NCI-H2081 (cell line): ENCODE measurements at regions not wholly inside any gene's neighbourhood (a gene's known extent, or its start where the extent isn't known, plus 50 kb on each side); places are given as distances from the start of the nearest gene placed in this dataset.

Experiments
- DNase-seq, 2 experiments: peaks; one replicate each; lab custom pipeline; 2025; lab: John Stamatoyannopoulos, UW

DNA sequence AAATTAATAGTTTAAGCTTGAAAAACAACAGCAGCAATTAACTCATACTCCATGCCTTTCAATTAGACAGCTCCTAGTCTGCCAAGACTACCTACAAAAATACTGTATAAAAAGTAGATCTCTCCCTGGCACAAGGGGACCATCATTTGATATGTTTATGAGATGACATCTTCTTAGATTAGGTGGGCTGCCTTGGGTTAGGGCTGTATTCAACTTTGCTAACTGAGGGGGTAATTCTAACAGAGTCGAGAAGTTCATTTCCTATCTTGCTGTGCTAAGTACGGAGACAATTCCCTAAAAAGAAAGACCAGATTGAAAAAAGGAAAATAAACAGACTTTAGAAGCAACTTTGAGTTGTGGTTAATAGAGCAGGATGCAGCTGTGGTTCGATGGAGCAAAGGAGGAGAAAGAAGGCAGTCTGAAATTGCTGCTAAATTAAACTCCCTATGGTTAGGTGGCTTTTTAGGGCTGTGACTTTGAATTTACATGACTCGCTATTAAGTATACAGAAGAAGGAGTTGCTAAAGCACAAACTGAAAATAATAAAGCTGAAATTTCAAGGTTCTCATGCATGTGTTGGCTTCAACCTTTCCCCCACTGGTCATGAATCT, 75.4 kb downstream of the CDC7 start:
- no peak for DNase-seq

- no peak for DNase-seq
Observed at GRCh38 chr1:91578320-91579109, 77.9 kb downstream of the CDC7 start.

DNA sequence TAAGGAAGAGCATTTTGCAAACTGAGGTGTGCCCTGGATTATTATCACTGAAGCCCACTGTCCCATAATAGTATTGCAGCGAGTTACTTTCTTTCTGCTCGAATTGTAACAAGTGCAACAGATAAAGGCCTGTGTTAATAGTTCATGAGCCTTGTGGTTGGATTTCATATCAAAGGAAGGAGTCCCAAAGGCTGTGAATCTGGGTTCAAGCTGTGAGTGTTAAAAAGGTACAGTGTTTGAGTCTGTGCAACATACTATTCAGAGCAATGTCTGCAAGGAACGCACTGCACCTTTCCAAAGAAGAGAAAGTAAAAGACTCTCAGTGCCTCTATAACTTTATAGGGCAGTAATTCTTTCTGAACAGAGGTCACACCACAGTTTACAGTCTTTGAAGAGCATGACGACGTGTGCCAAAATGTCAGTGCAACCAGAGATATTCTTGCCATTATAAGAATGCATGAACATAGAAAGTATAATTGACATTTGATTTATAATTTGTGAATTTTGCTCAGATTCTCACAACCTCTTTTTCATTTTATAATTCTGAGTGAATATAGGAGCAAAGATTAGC, 79.1 kb downstream of the CDC7 start:
- no peak for DNase-seq

DNA sequence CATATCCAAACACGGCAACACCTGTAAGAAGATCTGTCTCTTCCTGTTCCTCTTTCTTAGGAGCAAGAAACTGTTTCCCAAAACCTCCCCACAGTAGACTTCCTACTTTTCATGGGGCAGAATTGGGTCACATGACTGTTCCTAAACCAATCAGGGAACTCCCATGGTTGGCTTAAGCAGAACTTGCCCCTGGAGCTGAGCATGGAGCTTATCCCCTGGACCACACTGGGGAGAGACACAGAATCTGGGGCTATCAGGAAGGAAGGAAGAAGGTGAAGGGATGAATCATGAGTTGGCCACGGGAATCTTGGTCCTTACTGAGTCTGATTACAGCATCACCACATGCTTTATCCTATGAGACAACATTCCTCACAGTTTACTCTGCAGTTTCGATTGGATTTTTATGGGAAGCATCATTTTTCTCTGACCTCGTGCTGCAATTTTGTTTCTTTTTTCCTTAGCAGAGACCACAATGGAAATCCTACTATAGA, 81.8 kb downstream of the CDC7 start:
- no peak for DNase-seq

GRCh38 chr1:91583326-91583755, 82.7 kb downstream of the CDC7 start:
- DNase-seq: peak in 1 of 2 experiments; percentile 10

- DNase-seq: no peak
Observed at GRCh38 chr1:91584309-91584708, 83.7 kb downstream of the CDC7 start.

- DNase-seq: no peak
Observed at GRCh38 chr1:91584878-91585277, 84.2 kb downstream of the CDC7 start.

- no peak for DNase-seq
Observed at GRCh38 chr1:91585502-91585901, 84.9 kb downstream of the CDC7 start.

- DNase-seq: no peak
Observed at GRCh38 chr1:91585982-91586381, 85.3 kb downstream of the CDC7 start.

- no peak for DNase-seq
Observed at GRCh38 chr1:91589437-91589836, 88.8 kb downstream of the CDC7 start.

GRCh38 chr1:91591175-91591974, 90.7 kb downstream of the CDC7 start:
- no peak for DNase-seq

- no peak for DNase-seq
Observed at GRCh38 chr1:91592716-91593477, 92.2 kb downstream of the CDC7 start.

DNA sequence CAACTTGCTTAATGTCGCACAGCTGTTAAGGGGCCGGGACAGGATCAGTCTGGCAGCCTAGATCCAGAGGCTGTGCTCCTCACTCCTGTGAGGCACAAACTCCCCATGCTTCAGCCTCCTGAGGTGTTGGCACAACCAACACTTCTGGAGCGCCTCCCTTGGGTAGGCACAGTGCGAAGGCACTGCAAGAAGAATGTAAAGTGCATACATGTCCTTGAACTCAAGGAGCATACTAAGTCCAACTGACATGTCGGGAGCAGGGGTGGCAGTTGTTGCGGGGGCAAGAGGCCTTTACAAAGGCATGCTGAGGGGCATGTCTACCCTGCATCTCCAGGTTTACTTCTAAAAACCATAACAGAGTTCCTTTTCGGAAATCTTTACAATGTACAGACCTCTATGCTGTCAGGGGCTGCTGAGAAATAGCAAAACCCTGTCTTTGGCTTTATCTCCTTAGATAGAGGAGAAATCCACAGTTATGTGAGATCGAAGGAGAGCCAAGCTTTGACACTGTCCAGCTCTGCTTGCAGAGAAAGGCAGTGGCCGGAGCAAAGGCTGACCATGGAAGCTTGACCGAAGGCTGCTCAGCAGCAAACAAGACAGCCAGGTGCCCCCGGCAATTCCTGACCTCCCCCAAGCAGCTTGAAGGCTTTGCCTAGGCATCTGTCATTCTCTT, 93.9 kb downstream of the CDC7 start:
- DNase-seq: no peak

DNA sequence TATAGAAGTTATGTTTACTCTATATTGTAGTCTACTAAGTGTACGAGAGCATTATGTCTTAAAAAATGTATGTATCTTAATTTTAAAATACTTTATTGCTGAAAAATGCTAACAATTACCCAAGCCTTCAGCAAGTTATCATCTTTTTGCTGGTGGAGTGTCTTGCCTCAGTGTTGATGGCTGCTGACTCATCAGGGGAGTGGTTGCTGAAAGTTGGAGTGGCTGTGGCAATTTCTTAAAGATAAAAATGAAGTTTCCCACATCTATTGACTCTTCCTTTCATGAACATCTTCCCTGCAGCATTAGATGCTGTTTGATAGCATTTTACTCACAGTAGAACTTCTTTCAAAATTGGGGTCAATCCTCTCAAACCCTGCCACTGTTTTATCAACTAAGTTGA, 95.8 kb downstream of the CDC7 start:
- no peak for DNase-seq

GRCh38 chr1:91597215-91597614, 96.6 kb downstream of the CDC7 start:
- DNase-seq: no peak

- no peak for DNase-seq
Observed at GRCh38 chr1:91600431-91601337, 100.0 kb downstream of the CDC7 start.

DNA sequence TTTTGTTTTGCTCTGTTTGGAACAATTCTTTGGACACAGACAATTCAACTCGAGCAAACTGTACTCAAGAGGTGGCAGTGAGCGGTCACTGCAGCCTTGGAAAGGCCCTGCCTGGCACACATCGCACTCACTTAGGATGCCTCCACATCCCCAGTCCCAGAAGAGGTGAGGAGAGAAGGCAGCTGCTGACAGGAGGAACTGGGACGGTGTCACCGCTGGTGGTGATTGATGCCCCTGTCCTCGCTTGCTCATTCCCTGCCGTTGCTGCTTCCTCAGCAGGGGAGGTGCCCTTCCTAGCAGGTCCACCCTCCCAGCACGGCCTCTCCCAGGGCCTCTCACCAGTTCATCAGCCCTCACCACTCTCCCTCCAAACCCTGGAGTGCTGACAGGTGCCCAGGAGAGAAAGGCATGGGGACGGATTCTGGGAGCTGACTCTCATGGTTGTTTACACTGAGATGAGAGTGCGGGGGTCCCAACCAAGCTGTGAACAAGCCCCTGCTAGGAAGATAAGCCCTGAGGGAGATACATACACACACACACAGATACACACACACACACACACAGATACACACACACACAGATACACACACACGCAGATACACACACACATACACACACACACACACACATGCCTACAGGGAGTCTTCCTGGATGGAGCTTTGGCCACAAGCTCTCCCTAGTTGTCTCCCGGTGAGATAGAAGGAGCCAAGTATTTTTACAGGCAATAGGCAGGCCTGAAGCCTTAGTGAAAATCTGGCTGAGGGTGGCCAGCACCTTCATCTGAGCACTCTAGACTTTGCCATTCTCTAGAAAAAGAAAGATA, 101.1 kb downstream of the CDC7 start:
- no peak for DNase-seq

- DNase-seq: no peak
Observed at GRCh38 chr1:91603409-91603808, 102.8 kb downstream of the CDC7 start.

- no peak for DNase-seq
Observed at GRCh38 chr1:91604632-91605031, 104.0 kb downstream of the CDC7 start.
